HG02623 (cell line): ENCODE measurements at regions not wholly inside any gene's neighbourhood (a gene's known extent, or its start where the extent isn't known, plus 50 kb on each side); places are given as distances from the start of the nearest gene placed in this dataset.
A peak's percentile ranks its signal among the peaks of the same experiment; 100 is the strongest.
"Not testable (repeated sequence)": the region's sequence is repeated elsewhere in the genome, so short reads cannot be mapped to it uniquely, and the experiment has no call there.

Experiments used
- ATAC-seq: cut with Tn5 transposase; IDR thresholded peaks from one replicate; pipeline ENCODE4 v1.9.1; 2021; ENCODE audit warnings: moderate library complexity; ENCODE audit not compliant: unreplicated experiment

- no peak for ATAC-seq
Measured at GRCh38 chr13:76667551-76667950, 218.7 kb downstream of the KCTD12 start.

- no peak for ATAC-seq
Measured at GRCh38 chr13:76663592-76664335, 222.4 kb downstream of the KCTD12 start.

GRCh38 chr13:76659074-76659473 lies 227.1 kb downstream of the KCTD12 start:
- not testable (repeated sequence) for ATAC-seq

GRCh38 chr13:76656500-76656899 lies 229.7 kb downstream of the KCTD12 start:
- ATAC-seq = no peak

GRCh38 chr13:76656056-76656455 lies 230.1 kb downstream of the KCTD12 start:
- no peak for ATAC-seq

GRCh38 chr13:76654263-76654662 lies 231.9 kb downstream of the KCTD12 start:
- ATAC-seq = no peak

GRCh38 chr13:76651286-76651685 lies 234.9 kb downstream of the KCTD12 start:
- no peak for ATAC-seq

- ATAC-seq = no peak
Measured at GRCh38 chr13:76647550-76647949, 238.7 kb downstream of the KCTD12 start.

GRCh38 chr13:76646946-76647345 lies 239.3 kb downstream of the KCTD12 start:
- no peak for ATAC-seq

GRCh38 chr13:76645632-76646031 lies 240.6 kb downstream of the KCTD12 start:
- ATAC-seq = no peak

GRCh38 chr13:76644906-76645305 lies 241.3 kb downstream of the KCTD12 start:
- ATAC-seq = no peak

- no peak for ATAC-seq
Measured at GRCh38 chr13:76643596-76643995, 242.6 kb downstream of the KCTD12 start.

GRCh38 chr13:76641056-76641455 lies 245.1 kb downstream of the KCTD12 start:
- ATAC-seq = no peak

GRCh38 chr13:76638882-76639281 lies 247.3 kb downstream of the KCTD12 start:
- no peak for ATAC-seq

- no peak for ATAC-seq
Measured at GRCh38 chr13:76638181-76638580, 248.0 kb downstream of the KCTD12 start.

GRCh38 chr13:76637641-76638141 lies 248.5 kb downstream of the KCTD12 start:
- ATAC-seq = no peak

GRCh38 chr13:76636829-76637228 lies 249.4 kb downstream of the KCTD12 start:
- ATAC-seq = no peak

- ATAC-seq = peak; percentile 37
Measured at GRCh38 chr13:76635232-76636230, 250.7 kb downstream of the KCTD12 start.

GRCh38 chr13:76634431-76635191 lies 251.6 kb downstream of the KCTD12 start:
- no peak for ATAC-seq

- ATAC-seq = no peak
Measured at GRCh38 chr13:76632401-76633044, 253.7 kb downstream of the KCTD12 start.
